NCI-H128 (cell line): ENCODE measurements at regions not wholly inside any gene's neighbourhood (a gene's known extent, or its start where the extent isn't known, plus 50 kb on each side); places are given as distances from the start of the nearest gene placed in this dataset.
"Not testable (repeated sequence)": the region's sequence is repeated elsewhere in the genome, so short reads cannot be mapped to it uniquely, and the experiment has no call there.

Experiments
- DNase-seq: peaks from one replicate; lab custom pipeline; 2025; ENCODE audit not compliant: unreplicated experiment; lab: John Stamatoyannopoulos, UW

GRCh38 chr6:87772597-87773530, 70.8 kb upstream of the AKIRIN2 start:
- no peak for DNase-seq

DNA sequence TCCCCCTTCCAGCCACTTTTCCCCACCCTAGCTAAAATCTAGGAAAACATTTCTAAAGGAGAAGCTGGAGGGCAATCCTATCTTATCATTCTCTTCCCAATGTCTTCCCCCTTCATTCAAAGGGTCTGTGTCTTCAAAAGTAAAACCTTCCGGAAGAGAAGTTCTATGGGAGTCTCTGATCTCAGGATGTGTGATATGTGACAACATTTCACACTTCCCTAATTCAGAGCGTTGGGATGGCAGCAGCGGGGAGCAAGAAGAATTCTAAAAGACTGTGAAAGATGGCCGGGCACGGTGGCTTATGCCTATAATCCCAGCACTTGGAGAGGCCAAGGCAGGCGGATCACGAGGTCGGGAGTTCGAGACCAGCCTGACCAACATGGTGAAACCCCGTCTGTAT, 65.4 kb upstream of the AKIRIN2 start:
- no peak for DNase-seq

- no peak for DNase-seq
Observed at GRCh38 chr6:87766211-87766610, 64.2 kb upstream of the AKIRIN2 start.

DNA sequence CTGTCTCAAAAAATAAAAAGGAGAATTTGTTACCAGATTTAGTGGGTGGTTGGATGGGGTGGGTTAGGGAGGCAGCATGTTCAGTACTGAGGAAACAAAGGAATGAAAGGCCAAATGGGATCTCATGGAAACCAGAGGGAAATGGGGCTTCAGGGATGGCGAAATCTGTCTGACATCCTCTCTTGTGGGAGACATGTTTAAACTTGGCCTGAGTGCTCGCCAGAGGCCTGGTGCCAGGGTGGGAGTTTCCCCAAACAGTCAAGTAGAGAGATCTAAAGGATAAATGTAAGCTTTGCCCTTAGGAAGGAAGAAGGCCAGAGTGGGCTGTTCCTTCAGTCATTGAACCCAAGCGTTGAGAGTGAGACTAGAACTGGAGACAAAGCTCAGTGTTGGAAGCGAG, 61.9 kb upstream of the AKIRIN2 start:
- no peak for DNase-seq

DNA sequence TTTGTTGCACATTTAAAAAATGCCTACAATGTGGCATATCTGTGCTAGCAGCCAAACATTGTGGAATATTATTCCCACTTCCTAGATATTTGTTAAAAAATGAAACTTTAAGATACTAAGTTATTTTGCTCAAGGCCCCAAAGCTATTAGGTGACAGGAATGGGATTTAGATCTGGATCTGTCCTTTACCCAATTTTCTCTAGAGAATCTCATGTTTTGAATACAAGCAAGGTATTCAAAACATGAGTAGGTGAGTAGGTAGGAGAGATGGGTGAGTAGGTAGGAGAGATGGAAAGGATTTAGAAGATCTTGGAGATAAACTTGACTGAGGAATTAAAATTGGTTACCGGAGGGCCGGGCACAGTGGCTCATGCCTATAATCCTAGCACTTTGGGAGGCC, 61.2 kb upstream of the AKIRIN2 start:
- no peak for DNase-seq

DNA sequence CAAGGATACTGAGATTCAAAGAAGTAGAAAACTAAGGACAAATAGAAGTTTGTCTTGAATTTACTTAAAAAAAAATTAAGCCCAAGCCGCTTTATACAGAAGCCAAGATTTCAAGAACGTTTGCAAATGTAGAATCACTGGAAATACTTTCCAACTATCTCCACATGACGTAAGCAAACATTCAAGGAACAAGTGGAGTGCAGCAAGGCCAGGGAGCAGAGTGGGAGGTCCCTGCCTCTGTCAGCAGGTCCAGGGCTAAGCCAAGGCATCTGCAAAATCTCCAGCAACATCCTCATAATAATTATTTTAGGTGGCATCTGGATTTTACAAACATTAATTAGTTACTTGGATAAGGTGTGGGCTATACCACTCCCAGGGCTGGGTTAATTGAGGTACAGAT, 60.1 kb upstream of the AKIRIN2 start:
- no peak for DNase-seq

DNA sequence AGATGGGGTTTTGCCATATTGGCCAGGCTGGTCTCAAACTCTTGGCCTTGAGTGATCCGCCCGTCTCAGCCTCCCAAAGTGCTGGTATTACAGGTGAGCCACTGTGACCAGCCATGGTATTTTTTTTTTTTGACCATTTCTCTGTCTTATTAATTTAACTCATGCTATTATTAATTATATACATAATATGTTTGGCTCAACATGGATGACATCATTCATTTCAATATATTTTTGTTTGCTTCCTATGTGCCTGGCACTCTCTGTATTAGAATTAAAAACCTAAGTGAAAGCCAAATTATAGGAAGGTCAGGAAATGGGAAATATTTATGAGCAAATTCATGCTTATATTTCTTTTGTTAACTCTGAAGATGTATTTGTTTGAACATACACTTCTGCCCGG, 55.8 kb upstream of the AKIRIN2 start:
- no peak for DNase-seq

GRCh38 chr6:87756858-87757257, 54.8 kb upstream of the AKIRIN2 start:
- no peak for DNase-seq

DNA sequence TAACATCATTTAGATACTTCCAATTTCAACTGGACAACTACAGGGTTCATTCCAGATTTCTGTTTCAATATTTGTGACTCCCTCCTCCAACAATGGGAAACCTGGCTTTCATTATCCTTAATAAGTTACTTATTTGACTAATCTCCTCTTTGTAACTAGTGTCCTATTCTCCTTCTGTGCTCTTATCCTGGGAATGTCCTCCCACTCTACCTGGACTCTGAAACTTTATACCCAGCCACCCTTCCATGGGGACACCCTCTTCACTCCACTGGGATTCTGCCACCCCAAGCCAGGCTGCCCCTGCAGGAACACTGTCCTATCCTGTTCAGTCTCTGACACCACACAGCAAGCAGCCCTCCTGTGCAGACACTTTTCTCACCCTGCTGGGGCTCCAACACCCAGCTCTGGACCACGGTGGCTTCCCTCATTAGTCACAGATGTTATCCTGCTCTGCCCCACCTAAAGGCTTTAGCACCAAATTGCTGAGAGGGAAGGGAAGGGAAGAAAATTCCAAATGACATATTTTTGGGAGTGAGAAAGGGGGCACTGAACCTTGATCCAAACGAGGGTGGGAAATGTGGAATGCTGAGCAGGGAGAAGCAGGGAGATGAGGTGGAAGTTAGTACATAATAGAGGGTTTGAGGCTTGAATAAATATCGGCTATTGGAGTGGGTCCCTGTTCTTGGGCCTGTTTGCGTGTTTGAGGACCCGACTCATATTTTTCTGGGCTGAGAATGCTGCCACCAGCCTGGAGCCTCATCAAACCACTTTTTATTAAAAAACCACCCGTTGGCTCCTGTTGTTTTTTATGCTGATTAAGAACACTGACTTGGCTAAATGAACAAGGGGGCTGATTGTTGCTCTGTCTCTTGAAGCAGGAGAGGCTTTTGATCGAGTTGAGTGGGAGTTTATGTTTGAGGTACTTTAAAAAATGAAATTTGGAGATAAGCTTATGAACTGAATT, 54.0 kb upstream of the AKIRIN2 start:
- no peak for DNase-seq

GRCh38 chr6:87754828-87755227, 52.8 kb upstream of the AKIRIN2 start:
- no peak for DNase-seq

DNA sequence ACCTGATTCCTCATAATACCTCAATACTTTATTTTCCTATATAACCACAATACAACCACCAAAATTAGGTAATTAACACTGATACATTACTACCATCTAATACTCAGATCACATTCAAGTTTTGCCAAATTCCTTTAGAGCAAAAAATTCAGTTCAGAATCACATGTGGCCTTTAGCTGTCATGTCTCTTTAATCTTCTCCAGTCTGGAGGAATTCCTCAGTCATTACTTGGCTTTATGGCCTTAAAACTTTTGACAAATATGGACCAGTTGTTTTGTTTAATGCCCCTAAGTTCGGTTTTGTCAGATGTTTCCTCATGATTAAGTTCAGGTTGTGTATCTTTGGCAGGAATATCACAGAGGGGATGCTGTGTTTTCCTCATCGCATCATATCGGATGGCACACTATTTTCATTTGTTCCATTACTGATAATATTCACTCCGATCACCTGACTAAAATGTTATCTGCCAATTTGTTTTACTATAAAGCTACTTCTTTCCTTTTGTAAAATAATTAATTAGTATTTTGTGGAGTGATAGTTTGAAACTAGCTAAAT, 51.2 kb upstream of the AKIRIN2 start:
- DNase-seq = no peak

DNA sequence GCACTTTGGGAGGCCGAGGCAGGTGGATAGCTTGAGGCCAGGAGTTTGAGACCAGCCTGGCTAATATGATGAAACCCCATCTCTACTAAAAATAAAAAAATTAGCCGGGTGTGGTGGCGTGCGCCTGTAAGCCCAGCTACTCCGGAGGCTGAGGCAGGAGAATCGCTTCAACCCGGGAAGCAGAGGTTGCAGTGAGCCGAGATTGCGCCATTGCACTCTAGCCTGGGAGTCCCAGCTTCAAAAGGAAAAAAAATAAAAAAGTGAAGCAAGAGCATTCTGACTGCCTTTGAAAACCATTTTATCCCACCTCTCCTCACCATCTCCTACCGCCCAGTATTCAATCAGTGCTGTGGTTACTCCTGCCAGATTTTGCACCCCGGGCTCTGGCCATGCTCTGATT, 50.5 kb upstream of the AKIRIN2 start:
- DNase-seq = not testable (repeated sequence)
